ENCODE measurements at regions not wholly inside any gene's neighbourhood (a gene's known extent, or its start where the extent isn't known, plus 50 kb on each side); places are given as distances from the start of the nearest gene placed in this dataset.

- no peak for DNase-seq (ENCODE audit: low read depth)
- TF ChIP-seq CTCF (IDR thresholded peaks at IDR 0.05; ENCODE audit: low read depth, low read length, missing control alignments) = no peak
- in situ Hi-C loops (cut with HindIII; ENCODE audit: low sequenced_read_pairs) = no loop called here
- H3K4me3 ChIP-seq (ENCODE audit: low read depth, low read length) = no peak overlapping the region
These were observed 237.3 kb upstream of the CADM1 start for GRCh38 chr11:115741376-115742107.

- DNase-seq (ENCODE audit: low read depth) = no peak
- in situ Hi-C loops (cut with HindIII; ENCODE audit: low sequenced_read_pairs) = no loop called here
- no peak overlapping the region for H3K4me3 ChIP-seq (ENCODE audit: low read depth, low read length)
- TF ChIP-seq CTCF (IDR thresholded peaks at IDR 0.05; ENCODE audit: low read depth, low read length, missing control alignments) = no peak
These were observed 236.1 kb upstream of the CADM1 start for GRCh38 chr11:115740324-115740723.

- no peak overlapping the region for H3K4me3 ChIP-seq (ENCODE audit: low read depth, low read length)
- TF ChIP-seq CTCF (IDR thresholded peaks at IDR 0.05; ENCODE audit: low read depth, low read length, missing control alignments) = no peak
- DNase-seq (ENCODE audit: low read depth) = no peak
- in situ Hi-C loops (cut with HindIII; ENCODE audit: low sequenced_read_pairs) = no loop called here
These were observed 235.7 kb upstream of the CADM1 start for GRCh38 chr11:115739878-115740277.

GRCh38 chr11:115739146-115739545 is 234.9 kb upstream of the CADM1 start:
- H3K4me3 ChIP-seq (ENCODE audit: low read depth, low read length) = no peak overlapping the region
- no peak for TF ChIP-seq CTCF (IDR thresholded peaks at IDR 0.05; ENCODE audit: low read depth, low read length, missing control alignments)
- in situ Hi-C loops (cut with HindIII; ENCODE audit: low sequenced_read_pairs) = no loop called here
- no peak for DNase-seq (ENCODE audit: low read depth)

- in situ Hi-C loops (cut with HindIII; ENCODE audit: low sequenced_read_pairs) = no loop called here
- H3K4me3 ChIP-seq (ENCODE audit: low read depth, low read length) = no peak overlapping the region
- no peak for DNase-seq (ENCODE audit: low read depth)
- TF ChIP-seq CTCF (IDR thresholded peaks at IDR 0.05; ENCODE audit: low read depth, low read length, missing control alignments) = no peak
These were observed 233.7 kb upstream of the CADM1 start for GRCh38 chr11:115737875-115738274.

- no peak for DNase-seq (ENCODE audit: low read depth)
- no peak overlapping the region for H3K4me3 ChIP-seq (ENCODE audit: low read depth, low read length)
- no peak for TF ChIP-seq CTCF (IDR thresholded peaks at IDR 0.05; ENCODE audit: low read depth, low read length, missing control alignments)
- in situ Hi-C loops (cut with HindIII; ENCODE audit: low sequenced_read_pairs) = no loop called here
These were observed 231.9 kb upstream of the CADM1 start for GRCh38 chr11:115736146-115736545.
